HG02798 (cell line): ENCODE measurements at regions not wholly inside any gene's neighbourhood (a gene's known extent, or its start where the extent isn't known, plus 50 kb on each side); places are given as distances from the start of the nearest gene placed in this dataset.

Experiments used
- ATAC-seq: cut with Tn5 transposase; IDR thresholded peaks from one replicate; pipeline ENCODE4 v1.9.1; 2021; ENCODE audit warnings: mild to moderate bottlenecking; ENCODE audit not compliant: unreplicated experiment, poor library complexity

GRCh38 chr10:113252650-113253618 lies 299.9 kb upstream of the HABP2 start:
- ATAC-seq, result no peak

GRCh38 chr10:113259576-113260226 lies 293.2 kb upstream of the HABP2 start:
- no peak for ATAC-seq

- ATAC-seq, result no peak
Observed at GRCh38 chr10:113261161-113261560, 291.7 kb upstream of the HABP2 start.

- no peak for ATAC-seq
Observed at GRCh38 chr10:113261611-113262091, 291.2 kb upstream of the HABP2 start.

- ATAC-seq, result no peak
Observed at GRCh38 chr10:113263056-113263455, 289.8 kb upstream of the HABP2 start.

GRCh38 chr10:113264333-113265131 lies 288.3 kb upstream of the HABP2 start:
- no peak for ATAC-seq

- no peak for ATAC-seq
Observed at GRCh38 chr10:113266147-113266546, 286.7 kb upstream of the HABP2 start.

GRCh38 chr10:113267619-113268562 lies 285.0 kb upstream of the HABP2 start:
- ATAC-seq, result no peak

GRCh38 chr10:113269333-113269732 lies 283.5 kb upstream of the HABP2 start:
- no peak for ATAC-seq

- no peak for ATAC-seq
Observed at GRCh38 chr10:113272511-113272910, 280.3 kb upstream of the HABP2 start.

GRCh38 chr10:113273181-113274163 lies 279.4 kb upstream of the HABP2 start:
- no peak for ATAC-seq

GRCh38 chr10:113274176-113274829 lies 278.6 kb upstream of the HABP2 start:
- ATAC-seq, result no peak

GRCh38 chr10:113278221-113278620 lies 274.6 kb upstream of the HABP2 start:
- ATAC-seq, result no peak

GRCh38 chr10:113278664-113279063 lies 274.2 kb upstream of the HABP2 start:
- ATAC-seq, result no peak

GRCh38 chr10:113279262-113279661 lies 273.6 kb upstream of the HABP2 start:
- no peak for ATAC-seq

- ATAC-seq, result no peak
Observed at GRCh38 chr10:113282564-113282963, 270.3 kb upstream of the HABP2 start.

GRCh38 chr10:113283189-113283588 lies 269.7 kb upstream of the HABP2 start:
- ATAC-seq, result no peak

GRCh38 chr10:113284635-113285034 lies 268.2 kb upstream of the HABP2 start:
- no peak for ATAC-seq
